ENCODE measurements at regions not wholly inside any gene's neighbourhood (a gene's known extent, or its start where the extent isn't known, plus 50 kb on each side); places are given as distances from the start of the nearest gene placed in this dataset.

- Histone ChIP-seq H3K27ac (no peak overlapping the region), H3K4me1 (replicated peaks) (no peaks in the 10 kb centered on the region), H3K4me3 (no peak overlapping the region), H3K36me3 (no peaks in the 10 kb centered on the region), H3K9me3 (no peaks in the 10 kb centered on the region), H3K27me3 (replicated peaks; ENCODE audit: insufficient read depth) (peaks cover 2% of the 10 kb centered on the region)
- DNase-seq (ENCODE audit: low spot score): no peak
- no peak for TF ChIP-seq POLR2A (IDR thresholded peaks at IDR 0.05)
- TF ChIP-seq POLR2AphosphoS5 (IDR thresholded peaks at IDR 0.05): no peak
- no peak for TF ChIP-seq CTCF (IDR thresholded peaks at IDR 0.05)
- WGBS: 77% methylated on average over 15 of the region's 15 CpGs
- intact Hi-C loops (cut with DNase I): no loop called here
Measured at GRCh38 chr5:179421144-179421901, 76.1 kb upstream of the ADAMTS2 start.

GRCh38 chr5:179420476-179420875 lies 75.2 kb upstream of the ADAMTS2 start:
- TF ChIP-seq POLR2AphosphoS5 (IDR thresholded peaks at IDR 0.05) (no peak), CTCF (IDR thresholded peaks at IDR 0.05) (no peak), POLR2A (IDR thresholded peaks at IDR 0.05) (no peak)
- intact Hi-C loops (cut with DNase I): no loop called here
- H3K27me3 ChIP-seq (replicated peaks; ENCODE audit: insufficient read depth): peaks cover 2% of the 10 kb centered on the region
- H3K4me3 ChIP-seq: no peak overlapping the region
- no peak for DNase-seq (ENCODE audit: low spot score)
- 57% methylated on average over 5 of the region's 8 CpGs for WGBS
- H3K27ac ChIP-seq: no peak overlapping the region
- no peaks in the 10 kb centered on the region for H3K4me1 ChIP-seq (replicated peaks)
- H3K9me3 ChIP-seq: no peaks in the 10 kb centered on the region
- H3K36me3 ChIP-seq: no peaks in the 10 kb centered on the region

DNA sequence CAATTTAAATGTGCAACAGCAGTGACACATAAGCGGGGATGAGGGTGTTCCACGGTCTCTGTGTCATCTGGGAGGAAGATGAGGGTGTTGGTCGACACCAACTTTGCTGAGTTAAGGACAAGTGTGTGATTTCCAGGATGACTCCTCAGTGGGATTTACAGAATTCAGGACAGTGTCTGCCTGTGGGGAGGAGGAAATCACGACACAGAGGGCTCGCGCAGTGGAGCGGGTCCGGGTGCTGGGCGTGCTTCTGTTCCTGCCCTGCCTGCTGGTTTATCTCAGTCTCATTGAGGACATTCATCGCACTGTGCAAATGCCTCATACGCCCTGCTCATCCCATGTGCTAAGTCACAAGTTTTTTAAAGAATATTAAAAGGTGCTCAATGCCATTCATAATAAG lies 73.7 kb upstream of the ADAMTS2 start:
- H3K4me1 ChIP-seq (replicated peaks): no peaks in the 10 kb centered on the region
- TF ChIP-seq CTCF (IDR thresholded peaks at IDR 0.05) (no peak), POLR2AphosphoS5 (IDR thresholded peaks at IDR 0.05) (no peak), POLR2A (IDR thresholded peaks at IDR 0.05) (no peak)
- no peaks in the 10 kb centered on the region for H3K9me3 ChIP-seq
- no peak overlapping the region for H3K4me3 ChIP-seq
- no peaks in the 10 kb centered on the region for H3K36me3 ChIP-seq
- 75% methylated on average over 11 of the region's 11 CpGs for WGBS
- DNase-seq (ENCODE audit: low spot score): no peak
- intact Hi-C loops (cut with DNase I): no loop called here
- H3K27ac ChIP-seq: no peak overlapping the region
- peaks cover 2% of the 10 kb centered on the region for H3K27me3 ChIP-seq (replicated peaks; ENCODE audit: insufficient read depth)

DNA sequence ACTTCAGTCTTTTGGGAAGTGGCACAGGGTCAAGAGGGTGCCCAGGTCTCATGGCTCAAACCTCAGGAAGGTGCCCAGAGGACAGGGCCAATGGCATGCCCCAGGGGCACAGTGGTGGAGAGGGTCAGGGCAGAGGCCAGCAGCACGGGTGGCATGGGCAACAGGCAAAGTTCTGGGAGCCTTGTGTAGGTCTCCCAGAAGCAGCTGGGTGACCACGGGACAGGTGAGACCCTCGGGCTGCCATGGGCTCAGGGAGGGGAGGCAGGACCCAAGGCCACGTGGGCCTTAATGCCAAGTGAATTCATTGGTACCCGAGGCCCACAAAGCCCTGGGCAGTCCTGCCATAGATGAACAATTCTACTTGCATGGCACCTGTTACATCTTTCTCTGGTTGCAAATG lies 72.4 kb upstream of the ADAMTS2 start:
- TF ChIP-seq CTCF (IDR thresholded peaks at IDR 0.05): no peak
- no peak for TF ChIP-seq POLR2AphosphoS5 (IDR thresholded peaks at IDR 0.05)
- TF ChIP-seq POLR2A (IDR thresholded peaks at IDR 0.05): no peak

GRCh38 chr5:179417016-179417415 lies 71.8 kb upstream of the ADAMTS2 start:
- no peak for TF ChIP-seq POLR2A (IDR thresholded peaks at IDR 0.05)
- no peak for TF ChIP-seq CTCF (IDR thresholded peaks at IDR 0.05)
- no peak for TF ChIP-seq POLR2AphosphoS5 (IDR thresholded peaks at IDR 0.05)
- Histone ChIP-seq H3K27me3 (replicated peaks; ENCODE audit: insufficient read depth) (peaks cover 2% of the 10 kb centered on the region), H3K4me1 (replicated peaks) (no peaks in the 10 kb centered on the region), H3K4me3 (no peak overlapping the region), H3K36me3 (no peaks in the 10 kb centered on the region), H3K9me3 (no peaks in the 10 kb centered on the region), H3K27ac (no peak overlapping the region)
- intact Hi-C loops (cut with DNase I): no loop called here
- DNase-seq (ENCODE audit: low spot score): no peak
- WGBS: 52% methylated on average over 10 of the region's 10 CpGs

More for the DNA sequence above, 72.4 kb upstream of the ADAMTS2 start:
- 82% methylated on average over 5 of the region's 5 CpGs for WGBS
- intact Hi-C loops (cut with DNase I): no loop called here
- H3K9me3 ChIP-seq: no peaks in the 10 kb centered on the region
- H3K36me3 ChIP-seq: no peaks in the 10 kb centered on the region
- H3K4me1 ChIP-seq (replicated peaks): no peaks in the 10 kb centered on the region
- no peak for DNase-seq (ENCODE audit: low spot score)
- no peak overlapping the region for H3K4me3 ChIP-seq
- peaks cover 2% of the 10 kb centered on the region for H3K27me3 ChIP-seq (replicated peaks; ENCODE audit: insufficient read depth)
- H3K27ac ChIP-seq: no peak overlapping the region

Data from prostate gland (tissue), 2 donors.